OCI-LY1 (cell line): ENCODE measurements at regions not wholly inside any gene's neighbourhood (a gene's known extent, or its start where the extent isn't known, plus 50 kb on each side); places are given as distances from the start of the nearest gene placed in this dataset.

Experiments
- H2AFZ ChIP-seq: fragments of 200-600 bp; sonication (generic), shearing (Covaris generic); 2 replicates; pipeline ENCODE4 v1.6.0; 2014; ENCODE audit warnings: antibody characterized with exemption, mild to moderate bottlenecking, low read length
- H3F3A ChIP-seq: fragments of 200-600 bp; sonication (generic), shearing (Covaris generic); 2 replicates; pipeline ENCODE4 v1.6.0; 2014; ENCODE audit warnings: mild to moderate bottlenecking, antibody characterized with exemption, low read length, moderate library complexity; ENCODE audit not compliant: insufficient read depth
- H3K27ac ChIP-seq: fragments of 200-600 bp; sonication (generic); 2 replicates; pipeline ENCODE4 v1.5.1; 2014; ENCODE audit warnings: low read length, mixed run types, mild to moderate bottlenecking, low read depth; ENCODE audit not compliant: poor library complexity, severe bottlenecking
- H3K27me3 ChIP-seq: fragments of 200-600 bp; sonication (generic); 2 replicates; pipeline ENCODE4 v1.6.0; 2014; ENCODE audit warnings: antibody characterized with exemption, mild to moderate bottlenecking, low read length, moderate library complexity; ENCODE audit not compliant: insufficient read depth
- H3K36me3 ChIP-seq: fragments of 200-600 bp; sonication (generic); 2 replicates; pipeline ENCODE4 v1.6.1; 2014; ENCODE audit warnings: mild to moderate bottlenecking, antibody characterized with exemption, low read length, moderate library complexity, mixed read lengths; ENCODE audit not compliant: insufficient read depth
- H3K4me1 ChIP-seq: fragments of 200-600 bp; sonication (generic); 2 replicates; pipeline ENCODE4 v1.5.1; 2014; ENCODE audit warnings: mild to moderate bottlenecking, low read length, moderate library complexity; ENCODE audit not compliant: insufficient read depth, severe bottlenecking
- H3K4me2 ChIP-seq: fragments of 200-600 bp; sonication (generic), shearing (Covaris generic); 2 replicates; pipeline ENCODE4 v1.6.1; 2014; ENCODE audit warnings: low read length
- H3K4me3 ChIP-seq: fragments of 200-600 bp; sonication (generic); 2 replicates; pipeline ENCODE4 v1.5.1; 2014; ENCODE audit warnings: low read length, low read depth, mild to moderate bottlenecking, mixed read lengths; ENCODE audit not compliant: poor library complexity, severe bottlenecking
- H3K79me2 ChIP-seq: fragments of 200-600 bp; shearing (Covaris generic); 2 replicates; pipeline ENCODE4 v1.6.1; 2016; ENCODE audit warnings: mixed run types, low read length, mixed read lengths; ENCODE audit not compliant: insufficient read depth
- H3K9ac ChIP-seq: fragments of 200-600 bp; sonication (generic), shearing (Covaris generic); 2 replicates; pipeline ENCODE4 v1.6.1; 2014; ENCODE audit warnings: mild to moderate bottlenecking, low read length, mixed read lengths
- H3K9me2 ChIP-seq: fragments of 200-600 bp; sonication (generic), shearing (Covaris generic); 2 replicates; pipeline ENCODE4 v1.6.1; 2014; ENCODE audit warnings: low read depth, mild to moderate bottlenecking, low read length, mixed read lengths
- H3K9me3 ChIP-seq: fragments of 200-600 bp; shearing (Covaris generic); 2 replicates; pipeline ENCODE4 v1.6.1; 2014; ENCODE audit warnings: low read length, mixed read lengths
- H4K20me1 ChIP-seq: fragments of 200-600 bp; sonication (generic), shearing (Covaris generic); 2 replicates; pipeline ENCODE4 v1.6.0; 2016; ENCODE audit warnings: mild to moderate bottlenecking, low read length; ENCODE audit not compliant: insufficient read depth
- CTCF ChIP-seq: fragments of 200-600 bp; sonication (generic), shearing (Covaris generic); IDR thresholded peaks from 2 replicates; pipeline ENCODE4 v1.5.1; 2017; ENCODE audit warnings: mild to moderate bottlenecking, antibody characterized with exemption, low read length, moderate library complexity, mixed read lengths
- EZH2 ChIP-seq: fragments of 200-600 bp; sonication (generic), shearing (Covaris generic); IDR thresholded peaks from 2 replicates; pipeline ENCODE4 v1.8.0; 2017; ENCODE audit warnings: borderline replicate concordance, mixed run types, mild to moderate bottlenecking, antibody characterized with exemption, low read length, moderate library complexity, mixed read lengths

GRCh38 chr19:31570718-31571117 lies 221.5 kb upstream of the TSHZ3 start:
- Histone ChIP-seq H3K9me2 (no peaks in the 10 kb centered on the region), H3K79me2 (no peaks in the 10 kb centered on the region), H3K4me2 (no peak overlapping the region), H3K4me3 (no peak overlapping the region), H3K27ac (no peak overlapping the region), H3K36me3 (no peaks in the 10 kb centered on the region), H3K9me3 (no peaks in the 10 kb centered on the region), H3K27me3 (no peaks in the 10 kb centered on the region; the same call in 1 of the 2 replicates), H3F3A (no peaks in the 10 kb centered on the region), H4K20me1 (no peaks in the 10 kb centered on the region), H3K4me1 (no peaks in the 10 kb centered on the region), H3K9ac (no peak overlapping the region), H2AFZ (no peak overlapping the region)
- TF ChIP-seq CTCF: no peak
- no peak for TF ChIP-seq EZH2

- H3K27me3 ChIP-seq: no peaks in the 10 kb centered on the region; the same call in 1 of the 2 replicates
- H3K27ac ChIP-seq: no peak overlapping the region
Observed at GRCh38 chr19:31572102-31572975, 223.1 kb upstream of the TSHZ3 start.

GRCh38 chr19:31572976-31573298 lies 223.7 kb upstream of the TSHZ3 start:
- Histone ChIP-seq H3K27ac (no peak overlapping the region), H3K4me3 (no peak overlapping the region), H4K20me1 (no peaks in the 10 kb centered on the region), H2AFZ (no peak overlapping the region), H3K4me1 (no peaks in the 10 kb centered on the region), H3F3A (no peaks in the 10 kb centered on the region), H3K4me2 (no peak overlapping the region), H3K9me2 (no peaks in the 10 kb centered on the region), H3K9me3 (no peaks in the 10 kb centered on the region), H3K36me3 (no peaks in the 10 kb centered on the region), H3K27me3 (no peaks in the 10 kb centered on the region; the same call in 1 of the 2 replicates), H3K79me2 (no peaks in the 10 kb centered on the region), H3K9ac (no peak overlapping the region)
- TF ChIP-seq EZH2 (no peak), CTCF (no peak)

More at GRCh38 chr19:31572102-31572975, 223.1 kb upstream of the TSHZ3 start:
- H3K79me2 ChIP-seq: no peaks in the 10 kb centered on the region
- no peaks in the 10 kb centered on the region for H3K9me3 ChIP-seq
- TF ChIP-seq CTCF (no peak), EZH2 (no peak)
- no peak overlapping the region for H3K4me3 ChIP-seq
- H2AFZ ChIP-seq: no peak overlapping the region
- H3K9me2 ChIP-seq: no peaks in the 10 kb centered on the region
- H3K4me2 ChIP-seq: no peak overlapping the region
- H4K20me1 ChIP-seq: no peaks in the 10 kb centered on the region
- no peaks in the 10 kb centered on the region for H3K4me1 ChIP-seq
- no peak overlapping the region for H3K9ac ChIP-seq
- no peaks in the 10 kb centered on the region for H3K36me3 ChIP-seq
- H3F3A ChIP-seq: no peaks in the 10 kb centered on the region
